Heart left ventricle (tissue), 13 donors: ENCODE measurements at regions not wholly inside any gene's neighbourhood (a gene's known extent, or its start where the extent isn't known, plus 50 kb on each side); places are given as distances from the start of the nearest gene placed in this dataset.

Experiments
- POLR2A ChIP-seq, 2 donors: fragments of 450-650 bp; IDR thresholded peaks; one replicate each; pipeline ENCODE4 v1.6.1; 2017; ENCODE audit warnings: antibody characterized with exemption in 2 of 2, mild to moderate bottlenecking in 2 of 2, moderate library complexity in 2 of 2
- TF ChIP-seq, protein P1 (sequence below), 12 donors: fragments of 200-600 bp; sonication (generic) in 4 of 12; IDR thresholded peaks; one replicate each; pipeline versions ENCODE4 v1.5.0 to v1.8.0; 2018 to 2022; ENCODE audit warnings: antibody characterized with exemption in 12 of 12, mild to moderate bottlenecking in 5 of 12
- donor health status: ischemic (EF 13 %, LVEDD 7.1; RV severe dilation, severe dysfunction).
- donor health status: DM: no; HTN: yes; CAD: no.
- donor health status: DM: no; HTN: no; CAD: no.
- donor health status: ischemic (EF 25% LVEDD 6.9; RV normal size, moderate dysfunction).
- donor health status: ischemic (EF 25% LVEDD 5.7; RV mildly dilated, moderate dysfunction).
- donor health status: ischemic (EF 35%, LVEDD 5.7; RV mildly dilated, moderate dysfunction).
- donor health status: nonischemic (EF 11% LVEDD 7.7; RV severe dilation, severe dysfunction).
- donor health status: DM: yes; HTN: yes; CAD: no.
- donor health status: PGD.
- donor health status: ischemic (EF 29% LVEDD 5.4; RV normal size, mild dysfunction).
- donor health status: nonischemic (EF 23%, LVEDD 6.1; RV moderate dilation, normal function).

DNA sequence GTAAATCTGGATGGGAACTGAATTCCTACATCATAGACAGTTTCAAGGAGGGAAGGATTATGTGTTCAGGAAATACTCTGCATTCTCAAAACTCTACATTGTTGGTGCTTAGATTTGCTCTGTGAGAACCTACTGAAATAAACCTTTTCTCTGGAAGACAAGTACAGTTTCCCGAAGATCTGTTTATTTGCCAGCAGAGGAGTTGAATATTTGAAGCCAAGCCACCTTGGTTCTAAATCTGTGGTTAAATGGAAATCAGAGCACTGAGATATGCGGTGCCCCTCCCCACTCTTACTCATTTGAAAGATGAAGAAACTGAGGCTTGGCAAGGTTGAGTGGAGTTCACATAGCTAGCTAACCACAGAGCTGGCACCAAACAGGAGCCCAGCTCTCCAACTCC lies 146.3 kb upstream of the CTAGE1 start:
- TF ChIP-seq, protein P1, sequence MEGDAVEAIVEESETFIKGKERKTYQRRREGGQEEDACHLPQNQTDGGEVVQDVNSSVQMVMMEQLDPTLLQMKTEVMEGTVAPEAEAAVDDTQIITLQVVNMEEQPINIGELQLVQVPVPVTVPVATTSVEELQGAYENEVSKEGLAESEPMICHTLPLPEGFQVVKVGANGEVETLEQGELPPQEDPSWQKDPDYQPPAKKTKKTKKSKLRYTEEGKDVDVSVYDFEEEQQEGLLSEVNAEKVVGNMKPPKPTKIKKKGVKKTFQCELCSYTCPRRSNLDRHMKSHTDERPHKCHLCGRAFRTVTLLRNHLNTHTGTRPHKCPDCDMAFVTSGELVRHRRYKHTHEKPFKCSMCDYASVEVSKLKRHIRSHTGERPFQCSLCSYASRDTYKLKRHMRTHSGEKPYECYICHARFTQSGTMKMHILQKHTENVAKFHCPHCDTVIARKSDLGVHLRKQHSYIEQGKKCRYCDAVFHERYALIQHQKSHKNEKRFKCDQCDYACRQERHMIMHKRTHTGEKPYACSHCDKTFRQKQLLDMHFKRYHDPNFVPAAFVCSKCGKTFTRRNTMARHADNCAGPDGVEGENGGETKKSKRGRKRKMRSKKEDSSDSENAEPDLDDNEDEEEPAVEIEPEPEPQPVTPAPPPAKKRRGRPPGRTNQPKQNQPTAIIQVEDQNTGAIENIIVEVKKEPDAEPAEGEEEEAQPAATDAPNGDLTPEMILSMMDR (IDR thresholded peaks at IDR 0.05), result no peak
- no peak for TF ChIP-seq POLR2A (IDR thresholded peaks at IDR 0.05)
